ENCODE measurements at regions not wholly inside any gene's neighbourhood (a gene's known extent, or its start where the extent isn't known, plus 50 kb on each side); places are given as distances from the start of the nearest gene placed in this dataset.

- in situ Hi-C loops (cut with MboI; ENCODE audit: low pct_ligation_motif_present in 1 of 4, low pct_unique_long_range_greater_than_20kb in 1 of 4, low sequenced_read_pairs in 3 of 4): no loop called here
- Histone ChIP-seq H3K27me3 (no peaks in the 10 kb centered on the region), H3K27ac (no peak overlapping the region), H3K4me3 (no peak overlapping the region), H3K9me3 (no peaks in the 10 kb centered on the region), H3K4me1 (no peaks in the 10 kb centered on the region), H3K36me3 (no peaks in the 10 kb centered on the region)
- TF ChIP-seq POLR2A (IDR thresholded peaks at IDR 0.05) (no peak), CTCF (IDR thresholded peaks at IDR 0.05) (no peak), POLR2AphosphoS5 (IDR thresholded peaks at IDR 0.05) (no peak), EP300 (IDR thresholded peaks at IDR 0.05; ENCODE audit: low read depth) (no peak)
- 56 to 67% methylated on average over 2 of the region's 2 CpGs for WGBS, 2 donors (ENCODE audit: low coverage in 1 of 2)
- DNase-seq: no peak
- intact Hi-C loops (cut with DNase I; ENCODE audit: low total_unique reads): no loop called here
These were observed 160.1 kb upstream of the CPNE8 start for GRCh38 chr12:39065455-39065854.

DNA sequence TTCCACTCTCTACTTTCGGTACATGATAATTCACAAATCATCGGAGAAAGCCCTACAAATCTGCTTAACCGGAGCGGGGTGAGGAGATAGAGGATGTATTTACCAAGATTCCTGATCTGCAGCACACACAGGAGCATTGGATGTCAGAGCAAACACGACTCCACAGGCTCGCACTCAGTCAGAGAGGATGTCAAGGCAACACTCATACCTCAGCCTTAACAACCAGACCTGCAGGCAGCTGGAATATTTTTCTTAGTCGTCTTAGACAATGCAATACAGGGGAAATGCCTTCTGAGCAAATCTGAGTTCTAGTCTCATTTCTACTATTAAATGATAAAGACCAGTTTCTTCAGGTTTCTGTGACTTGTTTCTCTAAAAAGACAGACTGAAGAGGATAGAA, 159.3 kb upstream of the CPNE8 start:
- Histone ChIP-seq H3K4me3 (no peak overlapping the region), H3K27ac (no peak overlapping the region), H3K27me3 (no peaks in the 10 kb centered on the region), H3K4me1 (no peaks in the 10 kb centered on the region), H3K36me3 (no peaks in the 10 kb centered on the region), H3K9me3 (no peaks in the 10 kb centered on the region)
- no peak for TF ChIP-seq POLR2AphosphoS5 (IDR thresholded peaks at IDR 0.05)
- no peak for TF ChIP-seq CTCF (IDR thresholded peaks at IDR 0.05)
- TF ChIP-seq EP300 (IDR thresholded peaks at IDR 0.05; ENCODE audit: low read depth): no peak
- TF ChIP-seq POLR2A (IDR thresholded peaks at IDR 0.05): no peak
- intact Hi-C loops (cut with DNase I; ENCODE audit: low total_unique reads): no loop called here
- in situ Hi-C loops (cut with MboI; ENCODE audit: low pct_ligation_motif_present in 1 of 4, low pct_unique_long_range_greater_than_20kb in 1 of 4, low sequenced_read_pairs in 3 of 4): no loop called here
- WGBS, 2 donors (ENCODE audit: low coverage in 1 of 2): 63 to 81% methylated on average over 6 to 7 of the region's 7 CpGs
- no peak for DNase-seq

GRCh38 chr12:39062266-39062996, 157.0 kb upstream of the CPNE8 start:
- 63 to 66% methylated on average over 1 to 3 of the region's 3 CpGs for WGBS, 2 donors (ENCODE audit: low coverage in 1 of 2)
- H3K27ac ChIP-seq: no peak overlapping the region
- TF ChIP-seq CTCF (IDR thresholded peaks at IDR 0.05): no peak
- no peak for TF ChIP-seq POLR2AphosphoS5 (IDR thresholded peaks at IDR 0.05)
- TF ChIP-seq POLR2A (IDR thresholded peaks at IDR 0.05): no peak
- no peak for TF ChIP-seq EP300 (IDR thresholded peaks at IDR 0.05; ENCODE audit: low read depth)
- intact Hi-C loops (cut with DNase I; ENCODE audit: low total_unique reads): no loop called here
- no peaks in the 10 kb centered on the region for H3K36me3 ChIP-seq
- no peaks in the 10 kb centered on the region for H3K27me3 ChIP-seq
- in situ Hi-C loops (cut with MboI; ENCODE audit: low pct_ligation_motif_present in 1 of 4, low pct_unique_long_range_greater_than_20kb in 1 of 4, low sequenced_read_pairs in 3 of 4): no loop called here
- no peaks in the 10 kb centered on the region for H3K9me3 ChIP-seq
- no peak for DNase-seq
- H3K4me1 ChIP-seq: no peaks in the 10 kb centered on the region
- no peak overlapping the region for H3K4me3 ChIP-seq

- no peak overlapping the region for H3K4me3 ChIP-seq
- no peaks in the 10 kb centered on the region for H3K9me3 ChIP-seq
- no peaks in the 10 kb centered on the region for H3K4me1 ChIP-seq
- intact Hi-C loops (cut with DNase I; ENCODE audit: low total_unique reads): no loop called here
- H3K36me3 ChIP-seq: no peaks in the 10 kb centered on the region
- no peak for DNase-seq
- TF ChIP-seq CTCF (IDR thresholded peaks at IDR 0.05) (no peak), EP300 (IDR thresholded peaks at IDR 0.05; ENCODE audit: low read depth) (no peak), POLR2AphosphoS5 (IDR thresholded peaks at IDR 0.05) (no peak), POLR2A (IDR thresholded peaks at IDR 0.05) (no peak)
- 81 to 83% methylated on average over 5 to 7 of the region's 7 CpGs for WGBS, 2 donors (ENCODE audit: low coverage in 1 of 2)
- no peak overlapping the region for H3K27ac ChIP-seq
- no peaks in the 10 kb centered on the region for H3K27me3 ChIP-seq
- in situ Hi-C loops (cut with MboI; ENCODE audit: low pct_ligation_motif_present in 1 of 4, low pct_unique_long_range_greater_than_20kb in 1 of 4, low sequenced_read_pairs in 3 of 4): no loop called here
These were observed 156.2 kb upstream of the CPNE8 start for GRCh38 chr12:39061576-39061975.

All from transverse colon (tissue), 4 donors.